ENCODE measurements at regions not wholly inside any gene's neighbourhood (a gene's known extent, or its start where the extent isn't known, plus 50 kb on each side); places are given as distances from the start of the nearest gene placed in this dataset.

DNA sequence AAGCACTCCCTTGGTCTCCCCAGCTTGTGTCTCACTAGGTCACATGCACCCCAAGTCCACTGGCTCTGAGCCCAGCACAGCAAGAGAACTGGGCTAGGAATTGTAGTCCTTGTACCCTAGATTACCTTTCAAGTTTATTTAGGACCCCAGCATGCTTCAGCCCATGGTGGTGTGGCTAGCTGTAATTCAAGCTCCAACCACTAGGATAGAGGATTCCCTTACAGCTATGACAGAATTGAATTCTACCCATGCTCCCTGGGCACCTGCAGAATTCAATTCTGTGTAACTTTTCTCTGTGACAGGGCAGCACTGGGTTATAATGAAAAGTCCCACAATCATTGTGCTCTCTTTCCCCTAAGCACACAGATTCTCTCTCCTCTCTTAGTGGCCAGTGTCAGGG lies 253.8 kb upstream of the DMD start:
- ATAC-seq (no peak), DNase-seq (no peak)
- Mint-ChIP-seq H3K27me3 (no peaks in the 10 kb centered on the region), H3K9me3 (peaks cover 0 to 9% (median 0%) of the 10 kb centered on the region in 9 donors), H3K27ac (no peak overlapping the region), H3K36me3 (no peaks in the 10 kb centered on the region), H3K4me3 (no peak overlapping the region), H3K4me1 (no peaks in the 10 kb centered on the region)
- POLR2A ChIA-PET, result no interaction called here

DNA sequence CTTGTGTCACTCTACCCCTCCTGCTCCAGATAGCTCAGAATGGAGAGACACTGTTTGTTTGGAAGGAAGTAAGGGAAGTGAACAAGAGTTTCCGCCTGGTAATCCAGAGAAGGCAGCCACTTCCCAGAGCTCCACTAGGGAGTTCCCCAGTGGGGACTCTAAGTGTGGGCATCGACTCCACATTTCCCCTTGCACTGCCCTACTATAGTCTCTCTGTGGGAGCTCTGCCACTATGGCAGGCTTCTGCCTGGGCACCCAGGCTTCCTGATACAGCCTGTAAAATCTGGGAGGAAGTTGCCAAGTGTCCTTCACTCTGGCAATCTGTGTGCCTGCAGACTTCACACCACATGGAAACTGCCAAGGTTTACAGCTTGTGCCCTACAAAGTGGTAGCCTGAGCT lies 245.8 kb upstream of the DMD start:
- POLR2A ChIA-PET, result no interaction called here
- Mint-ChIP-seq H3K4me3 (no peak overlapping the region), H3K36me3 (no peaks in the 10 kb centered on the region), H3K27me3 (no peaks in the 10 kb centered on the region), H3K9me3 (peaks cover 0 to 15% (median 0%) of the 10 kb centered on the region in 9 donors), H3K4me1 (no peaks in the 10 kb centered on the region), H3K27ac (no peak overlapping the region)
- ATAC-seq (no peak), DNase-seq (no peak)

DNA sequence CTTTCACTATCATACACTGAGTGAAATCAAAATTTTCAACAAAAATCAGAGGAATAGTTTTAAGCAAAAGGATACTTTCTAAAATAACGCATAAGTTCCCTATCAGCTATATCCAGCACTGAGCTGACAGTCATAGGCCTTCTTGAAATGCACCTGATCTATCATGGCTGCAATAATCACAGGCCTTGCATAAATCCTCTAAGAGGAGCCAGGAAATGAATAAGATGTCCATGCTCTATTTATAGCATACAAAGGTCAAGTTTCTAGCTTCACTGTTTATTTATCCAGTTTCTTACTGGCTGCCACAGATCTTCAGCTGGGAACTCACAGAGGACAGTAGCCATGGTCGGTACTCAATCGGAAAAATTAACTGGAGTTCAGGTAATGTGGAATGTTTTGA lies 235.9 kb upstream of the DMD start:
- no peak overlapping the region for H3K27ac Mint-ChIP-seq
- H3K9me3 Mint-ChIP-seq, result peaks cover 0 to 6% (median 0%) of the 10 kb centered on the region in 9 donors
- H3K27me3 Mint-ChIP-seq, result no peaks in the 10 kb centered on the region
- H3K4me3 Mint-ChIP-seq, result no peak overlapping the region
- H3K4me1 Mint-ChIP-seq, result peaks cover 0 to 1% (median 0%) of the 10 kb centered on the region in 4 donors
- no peaks in the 10 kb centered on the region for H3K36me3 Mint-ChIP-seq
- POLR2A ChIA-PET, result no interaction called here
- DNase-seq (no peak), ATAC-seq (no peak)

DNA sequence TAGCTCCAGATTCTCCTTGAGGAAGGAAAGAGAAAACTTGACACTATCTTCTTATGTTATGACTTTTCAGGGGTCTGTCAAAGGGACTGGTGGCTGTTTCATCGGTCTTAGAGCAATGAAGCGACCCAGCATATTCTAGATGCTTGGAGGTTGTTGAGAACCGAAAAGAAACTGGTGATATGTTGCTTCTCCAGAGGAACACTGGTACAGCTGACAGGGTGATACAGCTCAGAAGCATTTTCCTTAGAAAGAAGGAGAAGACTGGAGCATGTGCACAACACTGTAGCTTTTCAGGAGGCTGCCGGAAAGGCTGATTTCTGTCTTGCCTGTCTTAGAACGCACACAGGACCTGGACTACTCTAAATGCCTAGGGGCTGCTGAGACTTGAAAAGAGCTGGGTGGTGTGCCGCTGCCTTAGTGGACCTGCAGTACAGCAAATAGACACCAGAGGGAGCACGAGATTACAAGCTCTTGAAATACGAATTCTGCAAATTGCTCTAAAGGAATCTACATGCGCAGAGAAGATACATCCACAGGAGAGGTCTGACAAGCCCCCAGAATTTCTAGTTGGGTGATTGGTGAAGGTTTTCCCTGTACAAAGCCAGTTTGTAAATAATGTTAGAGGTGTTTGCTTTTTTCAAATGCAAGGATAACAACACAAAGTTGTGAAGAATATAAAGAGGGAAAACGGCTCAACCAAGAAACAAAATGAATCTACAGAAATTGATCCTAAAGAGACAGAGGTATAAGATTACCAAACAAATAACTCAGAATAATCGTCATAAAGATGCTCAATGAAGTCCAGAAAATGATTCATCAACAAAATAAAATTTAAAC lies 223.1 kb upstream of the DMD start:
- H3K27ac Mint-ChIP-seq, result no peak overlapping the region
- DNase-seq (peak in 5 of 10 donors; percentile 2 to 36 (median 31)), ATAC-seq (no peak)
- H3K4me3 Mint-ChIP-seq, result no peak overlapping the region
- no peaks in the 10 kb centered on the region for H3K36me3 Mint-ChIP-seq
- no peaks in the 10 kb centered on the region for H3K4me1 Mint-ChIP-seq
- H3K9me3 Mint-ChIP-seq, result peaks cover 0 to 6% (median 0%) of the 10 kb centered on the region in 9 donors
- POLR2A ChIA-PET, result no interaction called here
- H3K27me3 Mint-ChIP-seq, result no peaks in the 10 kb centered on the region

DNA sequence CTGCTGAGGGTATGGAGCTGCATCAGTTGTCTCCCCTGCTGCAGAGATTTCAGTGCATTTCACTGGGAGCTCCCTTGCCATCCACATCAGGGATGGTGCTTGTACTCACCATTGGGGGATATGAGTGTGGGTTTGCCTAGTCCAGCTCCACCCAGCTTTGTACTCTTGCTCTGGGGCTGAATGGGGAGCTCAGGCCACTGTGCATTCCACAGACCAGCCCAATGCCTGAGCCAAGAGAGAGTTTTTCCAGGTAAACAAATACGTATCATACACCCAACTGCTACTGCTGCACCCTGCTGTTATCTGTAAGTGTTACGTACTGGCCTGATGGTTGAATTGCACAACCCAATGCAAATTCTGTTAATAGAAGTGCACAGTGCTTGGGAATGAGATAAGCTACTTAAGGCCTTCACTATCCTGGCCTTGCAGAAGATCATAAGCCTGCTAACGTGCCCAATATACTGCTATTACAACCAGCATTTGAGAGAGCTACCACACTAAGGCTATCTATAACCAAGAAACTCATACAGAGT lies 205.0 kb upstream of the DMD start:
- POLR2A ChIA-PET, result no interaction called here
- no peak overlapping the region for H3K4me3 Mint-ChIP-seq
- H3K36me3 Mint-ChIP-seq, result no peaks in the 10 kb centered on the region
- no peaks in the 10 kb centered on the region for H3K4me1 Mint-ChIP-seq
- DNase-seq (no peak), ATAC-seq (no peak)
- no peaks in the 10 kb centered on the region for H3K27me3 Mint-ChIP-seq
- no peak overlapping the region for H3K27ac Mint-ChIP-seq
- H3K9me3 Mint-ChIP-seq, result peaks cover 0 to 26% (median 2%) of the 10 kb centered on the region in 9 donors

DNA sequence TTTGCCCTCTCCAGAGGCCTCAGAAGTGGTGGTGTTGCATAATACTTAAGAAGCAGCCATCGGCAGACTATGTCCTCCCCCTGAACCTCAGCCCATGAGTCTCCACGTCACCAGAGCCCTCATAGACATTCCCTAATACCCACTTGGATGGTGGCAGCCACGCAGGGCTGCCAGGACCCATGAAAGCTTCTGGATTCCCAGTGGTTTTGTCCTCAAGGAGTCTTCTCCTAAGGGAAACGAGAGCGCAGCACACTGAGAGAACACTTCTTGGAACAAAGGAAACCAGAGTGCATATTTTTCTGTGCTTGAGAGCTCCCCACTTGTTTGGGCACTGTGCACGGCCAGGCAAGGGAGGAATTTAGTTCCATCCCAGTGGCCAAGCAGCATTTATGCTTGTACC lies 204.1 kb upstream of the DMD start:
- no peaks in the 10 kb centered on the region for H3K4me1 Mint-ChIP-seq
- DNase-seq, result no peak
- no peak overlapping the region for H3K4me3 Mint-ChIP-seq
- no peak overlapping the region for H3K27ac Mint-ChIP-seq
- peaks cover 0 to 6% (median 0%) of the 10 kb centered on the region in 3 donors for H3K36me3 Mint-ChIP-seq
- no peaks in the 10 kb centered on the region for H3K27me3 Mint-ChIP-seq
- ATAC-seq, result no peak
- POLR2A ChIA-PET, result no interaction called here
- H3K9me3 Mint-ChIP-seq, result peaks cover 0 to 26% (median 2%) of the 10 kb centered on the region in 9 donors

DNA sequence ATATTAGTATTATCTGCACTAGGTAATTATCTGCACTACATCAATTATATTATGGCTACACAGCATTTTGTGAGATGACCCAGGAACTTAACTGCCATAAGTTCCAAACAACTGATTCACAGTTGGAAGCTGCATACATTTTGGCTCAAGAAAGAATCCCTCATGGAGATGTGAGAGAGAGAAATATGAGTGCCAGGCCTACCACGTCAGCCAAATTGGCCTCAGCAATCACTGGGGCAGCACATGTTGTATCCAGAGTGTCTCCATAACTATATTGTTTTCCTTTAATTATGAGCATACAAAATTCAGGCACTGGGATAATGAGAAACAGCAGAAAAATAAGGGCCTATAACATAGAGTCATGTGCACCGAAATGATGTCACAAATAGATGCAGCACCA lies 174.2 kb upstream of the DMD start:
- Mint-ChIP-seq H3K9me3 (peaks cover 0 to 6% (median 0%) of the 10 kb centered on the region in 9 donors), H3K4me3 (no peak overlapping the region), H3K27ac (no peak overlapping the region), H3K36me3 (no peaks in the 10 kb centered on the region), H3K4me1 (no peaks in the 10 kb centered on the region), H3K27me3 (no peaks in the 10 kb centered on the region)
- DNase-seq, result no peak
- POLR2A ChIA-PET, result no interaction called here
- no peak for ATAC-seq

DNA sequence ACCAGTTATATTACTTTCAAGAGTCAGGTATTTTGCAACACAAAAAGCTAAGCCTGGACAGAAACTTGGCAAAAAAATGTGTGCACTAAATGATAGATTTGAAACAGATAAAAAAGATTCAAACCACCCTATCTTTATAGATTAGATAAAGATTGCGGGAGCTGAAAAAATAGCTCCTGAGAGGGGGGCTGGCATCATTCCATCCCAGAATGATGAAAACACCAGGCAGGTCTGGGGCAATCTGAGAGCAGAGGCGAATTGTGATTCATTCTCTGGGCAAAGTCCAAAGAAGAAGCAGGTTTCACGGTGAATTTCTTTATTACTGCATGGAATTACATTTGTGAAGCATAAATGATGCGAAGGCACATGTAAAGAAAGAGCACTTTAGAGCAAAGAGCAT lies 168.5 kb upstream of the DMD start:
- no peak overlapping the region for H3K4me3 Mint-ChIP-seq
- H3K4me1 Mint-ChIP-seq, result no peaks in the 10 kb centered on the region
- H3K27me3 Mint-ChIP-seq, result no peaks in the 10 kb centered on the region
- no peak overlapping the region for H3K27ac Mint-ChIP-seq
- POLR2A ChIA-PET, result no interaction called here
- ATAC-seq, result no peak
- peaks cover 0 to 5% (median 0%) of the 10 kb centered on the region in 9 donors for H3K9me3 Mint-ChIP-seq
- DNase-seq, result no peak
- H3K36me3 Mint-ChIP-seq, result no peaks in the 10 kb centered on the region

DNA sequence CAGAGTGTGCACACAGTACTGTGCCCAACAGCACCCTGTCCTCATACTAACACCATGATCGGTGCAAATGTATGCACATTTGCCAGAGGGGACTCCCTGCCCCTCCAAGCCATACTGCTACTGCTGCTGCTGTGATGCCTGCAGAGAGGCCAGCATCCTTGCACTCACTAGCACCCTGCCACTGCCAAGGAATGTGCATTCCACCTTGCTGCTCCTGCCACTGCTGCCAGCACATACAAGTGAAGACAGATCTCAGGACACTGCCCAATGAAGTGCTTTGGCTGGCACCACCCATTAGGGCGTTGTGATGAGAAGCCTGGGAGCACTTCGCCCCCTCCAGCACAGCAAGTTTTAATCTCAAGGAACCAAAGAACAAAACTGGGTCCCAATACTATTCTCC lies 146.3 kb upstream of the DMD start:
- H3K27ac Mint-ChIP-seq, result no peak overlapping the region
- H3K4me3 Mint-ChIP-seq, result no peak overlapping the region
- H3K4me1 Mint-ChIP-seq, result no peaks in the 10 kb centered on the region
- ATAC-seq, result no peak
- peaks cover 0 to 43% (median 10%) of the 10 kb centered on the region in 9 donors for H3K9me3 Mint-ChIP-seq
- no peak for DNase-seq
- H3K27me3 Mint-ChIP-seq, result no peaks in the 10 kb centered on the region
- POLR2A ChIA-PET, result no interaction called here
- peaks cover 0 to 7% (median 0%) of the 10 kb centered on the region in 3 donors for H3K36me3 Mint-ChIP-seq

DNA sequence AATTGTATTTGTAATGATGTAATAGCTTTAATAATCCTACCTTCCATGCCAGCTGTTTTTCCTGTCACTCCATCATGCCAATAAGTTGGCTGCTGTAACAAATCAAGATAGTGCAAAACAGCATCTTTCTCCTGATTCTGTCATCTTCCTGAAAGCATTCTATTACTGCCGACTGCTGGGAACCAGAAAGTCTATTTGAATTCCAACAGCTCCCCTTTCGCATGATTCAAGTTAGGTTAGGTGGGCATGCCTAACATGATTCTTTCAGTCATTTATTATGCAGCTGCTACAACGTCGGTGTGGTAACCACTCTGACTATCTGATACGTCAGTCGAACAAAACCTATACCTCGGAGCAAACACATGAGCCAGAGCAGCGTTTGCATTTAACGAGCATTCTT lies 127.9 kb upstream of the DMD start:
- no peaks in the 10 kb centered on the region for H3K36me3 Mint-ChIP-seq
- H3K4me3 Mint-ChIP-seq, result no peak overlapping the region
- no peaks in the 10 kb centered on the region for H3K4me1 Mint-ChIP-seq
- no peak overlapping the region for H3K27ac Mint-ChIP-seq
- H3K9me3 Mint-ChIP-seq, result peaks cover 0 to 3% (median 0%) of the 10 kb centered on the region in 9 donors
- ATAC-seq, result no peak
- no peaks in the 10 kb centered on the region for H3K27me3 Mint-ChIP-seq
- DNase-seq, result no peak
- POLR2A ChIA-PET, result no interaction called here

DNA sequence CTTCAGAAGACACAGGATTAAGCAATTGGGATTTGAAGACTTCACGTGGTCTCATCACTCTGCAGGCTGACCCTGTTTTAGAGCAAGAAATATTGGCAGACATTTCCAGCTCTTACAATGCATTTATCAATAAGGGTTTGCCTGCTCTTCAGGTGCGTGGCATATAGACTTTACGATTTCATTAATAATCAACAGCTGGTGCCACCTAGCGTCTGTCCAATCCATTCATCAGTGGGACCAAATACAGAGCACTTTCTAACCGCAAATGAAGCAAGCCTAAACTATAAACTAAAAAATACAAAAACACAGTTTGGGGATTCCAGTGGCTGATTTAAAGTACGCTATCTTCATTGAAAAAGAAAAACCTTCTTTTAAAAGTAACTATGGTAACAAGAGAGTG lies 125.4 kb upstream of the DMD start:
- Mint-ChIP-seq H3K4me1 (no peaks in the 10 kb centered on the region), H3K27ac (no peak overlapping the region), H3K36me3 (no peaks in the 10 kb centered on the region), H3K9me3 (peaks cover 0 to 5% (median 0%) of the 10 kb centered on the region in 9 donors), H3K27me3 (no peaks in the 10 kb centered on the region), H3K4me3 (no peak overlapping the region)
- DNase-seq, result no peak
- POLR2A ChIA-PET, result no interaction called here
- no peak for ATAC-seq

DNA sequence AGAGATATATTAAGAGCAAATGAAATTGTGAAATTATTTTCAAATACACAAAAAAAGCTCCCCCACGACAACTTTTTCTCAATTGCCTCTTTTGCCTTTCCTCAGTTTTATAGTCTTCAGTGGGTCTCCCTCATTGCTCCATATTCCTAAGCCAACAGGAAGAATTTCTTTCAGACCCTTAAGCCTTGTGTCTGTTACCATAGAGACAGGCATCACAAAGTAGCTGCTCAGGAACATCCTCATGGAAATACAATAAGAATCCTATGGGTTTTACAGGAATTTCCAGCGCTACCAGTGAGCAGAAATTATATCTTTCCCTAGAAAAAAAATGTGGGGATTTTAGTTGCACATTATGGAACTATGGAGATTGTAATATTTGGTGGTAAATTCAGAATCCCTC lies 121.9 kb upstream of the DMD start:
- Mint-ChIP-seq H3K36me3 (no peaks in the 10 kb centered on the region), H3K27me3 (no peaks in the 10 kb centered on the region), H3K4me3 (no peak overlapping the region), H3K27ac (no peak overlapping the region), H3K4me1 (no peaks in the 10 kb centered on the region), H3K9me3 (peaks cover 0 to 10% (median 0%) of the 10 kb centered on the region in 9 donors)
- DNase-seq (no peak), ATAC-seq (no peak)
- POLR2A ChIA-PET, result no interaction called here

DNA sequence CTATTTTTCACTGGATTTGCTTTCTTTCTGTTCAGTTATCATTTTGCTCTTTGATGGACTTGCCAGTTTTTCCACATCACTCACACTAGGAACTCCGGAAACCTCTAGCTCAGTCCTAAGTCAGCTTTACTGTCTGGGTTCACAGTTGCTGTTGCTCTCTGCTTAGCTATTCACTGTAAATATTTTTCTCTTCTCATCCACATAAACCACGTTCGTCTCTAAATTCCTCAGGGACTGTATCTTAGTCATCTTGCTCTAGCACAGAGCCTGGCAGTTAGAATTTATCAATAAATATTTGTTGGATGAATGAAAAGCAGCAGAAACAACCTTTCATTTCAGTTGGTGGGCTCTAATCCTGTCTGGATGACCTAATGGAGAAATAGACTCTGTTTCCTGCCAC lies 119.4 kb upstream of the DMD start:
- no peaks in the 10 kb centered on the region for H3K36me3 Mint-ChIP-seq
- H3K9me3 Mint-ChIP-seq, result peaks cover 0 to 7% (median 0%) of the 10 kb centered on the region in 9 donors
- POLR2A ChIA-PET, result no interaction called here
- H3K4me1 Mint-ChIP-seq, result no peaks in the 10 kb centered on the region
- DNase-seq (no peak), ATAC-seq (no peak)
- H3K27me3 Mint-ChIP-seq, result no peaks in the 10 kb centered on the region
- no peak overlapping the region for H3K27ac Mint-ChIP-seq
- no peak overlapping the region for H3K4me3 Mint-ChIP-seq

DNA sequence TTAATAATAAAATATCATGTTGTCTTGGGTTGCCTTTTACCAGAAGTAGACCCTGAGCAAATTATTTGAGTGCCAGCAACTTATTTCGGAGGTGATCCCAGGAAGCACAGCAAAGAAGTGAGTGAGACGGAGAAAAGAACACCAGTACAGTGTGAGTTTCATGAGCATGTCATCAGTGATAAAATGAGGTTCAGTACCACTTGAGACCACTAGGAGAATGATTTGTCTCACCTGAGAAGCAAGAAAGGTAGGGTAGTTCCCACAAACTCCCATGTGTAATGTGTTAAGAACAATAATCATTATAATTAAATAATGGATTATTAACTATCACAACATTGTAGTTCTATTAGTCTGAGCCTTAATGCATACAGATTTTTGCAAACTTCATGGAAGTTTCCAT lies 112.8 kb upstream of the DMD start:
- H3K36me3 Mint-ChIP-seq, result no peaks in the 10 kb centered on the region
- peaks cover 0 to 9% (median 1%) of the 10 kb centered on the region in 9 donors for H3K9me3 Mint-ChIP-seq
- no peak overlapping the region for H3K27ac Mint-ChIP-seq
- DNase-seq (no peak), ATAC-seq (no peak)
- no peak overlapping the region for H3K4me3 Mint-ChIP-seq
- POLR2A ChIA-PET, result no interaction called here
- no peaks in the 10 kb centered on the region for H3K4me1 Mint-ChIP-seq
- no peaks in the 10 kb centered on the region for H3K27me3 Mint-ChIP-seq

Measured in naive thymus-derived CD8-positive, alpha-beta T cell (primary cell).